Activated naive CD4-positive, alpha-beta T cell treated with anti-CD3 and anti-CD28 coated beads, Interleukin-2, amount 10 ng/mL, durations not matched to agents 7 days and 5 days (primary cell): ENCODE measurements at regions not wholly inside any gene's neighbourhood (a gene's known extent, or its start where the extent isn't known, plus 50 kb on each side); places are given as distances from the start of the nearest gene placed in this dataset.

Experiments used
- CTCF ChIA-PET: fragments of 350-600 bp; sonication (Branson Sonifier 250); formaldehyde crosslinking; loops from one replicate; lab custom pipeline; 2021; ENCODE audit warnings: antibody characterized with exemption; lab: Charles Lee
- DNase-seq: peaks from one replicate; pipeline ENCODE4 v3.0.0-alpha.2; 2020
- H3K27ac Mint-ChIP-seq: one replicate; pipeline ENCODE4 v1.8.0; 2021; ENCODE audit warnings: mild to moderate bottlenecking, moderate library complexity, mixed read lengths
- H3K27me3 Mint-ChIP-seq: one replicate; pipeline ENCODE4 v1.8.0; 2021; ENCODE audit warnings: mild to moderate bottlenecking, mixed read lengths
- H3K36me3 Mint-ChIP-seq: one replicate; pipeline ENCODE4 v1.8.0; 2021; ENCODE audit warnings: mixed read lengths
- H3K4me1 Mint-ChIP-seq: one replicate; pipeline ENCODE4 v1.8.0; 2021; ENCODE audit warnings: mixed read lengths
- H3K4me3 Mint-ChIP-seq: one replicate; pipeline ENCODE4 v1.8.0; 2021; ENCODE audit warnings: mild to moderate bottlenecking, moderate library complexity, mixed read lengths
- H3K9me3 Mint-ChIP-seq: one replicate; pipeline ENCODE4 v1.8.0; 2021; ENCODE audit warnings: mixed read lengths

DNA sequence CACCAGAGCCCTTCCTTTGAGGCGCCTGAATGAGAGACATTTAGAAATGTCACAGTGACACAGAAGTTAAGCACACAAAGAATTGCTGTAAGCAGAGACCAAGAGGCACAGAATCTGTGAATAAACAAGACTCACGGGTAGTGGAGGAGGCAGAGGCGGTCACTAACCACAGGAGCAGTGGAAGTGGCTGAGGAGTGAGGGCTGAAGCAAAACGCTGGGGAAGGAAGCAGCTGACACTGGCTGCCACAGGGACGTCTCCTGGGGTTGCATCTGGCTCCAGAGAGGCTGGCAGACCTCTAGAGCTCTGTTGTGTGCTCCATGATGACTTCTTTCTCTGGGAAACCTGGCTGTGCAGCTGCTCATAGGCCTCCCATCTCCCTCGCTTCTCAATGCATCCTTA is 65.0 kb upstream of the SLC2A12 start:
- Mint-ChIP-seq H3K27ac (no peak overlapping the region), H3K4me1 (peaks cover 5% of the 10 kb centered on the region)

DNA sequence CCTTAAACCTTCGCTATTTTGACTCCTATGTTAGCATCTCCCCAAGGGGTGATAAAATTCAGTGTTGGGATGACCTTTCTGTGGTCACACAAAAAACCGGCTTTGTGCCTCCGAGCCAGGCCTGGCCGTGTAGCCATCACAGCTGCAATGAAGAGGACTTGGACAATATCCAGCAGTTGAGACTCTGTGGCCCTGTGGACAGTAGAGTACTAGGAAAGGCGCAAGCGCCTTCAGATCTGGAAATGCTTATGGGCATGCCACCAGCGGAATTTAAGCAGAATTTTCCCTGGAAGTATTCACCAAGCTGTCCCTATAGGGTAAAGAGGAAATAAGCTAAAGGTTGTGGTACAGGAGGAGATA is 63.3 kb upstream of the SLC2A12 start:
- CTCF ChIA-PET = interaction anchor here (0.7 kb wide), 1 partner anchor 8 kb away, joined by 3 read pairs; no protein-coding TSS in a partner anchor
- no peak for DNase-seq
- Mint-ChIP-seq H3K9me3 (no peaks in the 10 kb centered on the region), H3K27ac (no peak overlapping the region), H3K4me3 (no peak overlapping the region), H3K4me1 (peaks cover 8% of the 10 kb centered on the region), H3K27me3 (peaks cover 25% of the 10 kb centered on the region), H3K36me3 (no peaks in the 10 kb centered on the region)

More for the DNA sequence above, 65.0 kb upstream of the SLC2A12 start:
- H3K27me3 Mint-ChIP-seq = peaks cover 25% of the 10 kb centered on the region
- H3K36me3 Mint-ChIP-seq = no peaks in the 10 kb centered on the region
- no peak overlapping the region for H3K4me3 Mint-ChIP-seq
- DNase-seq = peak; percentile 34
- CTCF ChIA-PET = interaction anchor here (2.0 kb wide), 1 partner anchor 39 kb away, joined by 7 read pairs; no protein-coding TSS in a partner anchor
- H3K9me3 Mint-ChIP-seq = no peaks in the 10 kb centered on the region

DNA sequence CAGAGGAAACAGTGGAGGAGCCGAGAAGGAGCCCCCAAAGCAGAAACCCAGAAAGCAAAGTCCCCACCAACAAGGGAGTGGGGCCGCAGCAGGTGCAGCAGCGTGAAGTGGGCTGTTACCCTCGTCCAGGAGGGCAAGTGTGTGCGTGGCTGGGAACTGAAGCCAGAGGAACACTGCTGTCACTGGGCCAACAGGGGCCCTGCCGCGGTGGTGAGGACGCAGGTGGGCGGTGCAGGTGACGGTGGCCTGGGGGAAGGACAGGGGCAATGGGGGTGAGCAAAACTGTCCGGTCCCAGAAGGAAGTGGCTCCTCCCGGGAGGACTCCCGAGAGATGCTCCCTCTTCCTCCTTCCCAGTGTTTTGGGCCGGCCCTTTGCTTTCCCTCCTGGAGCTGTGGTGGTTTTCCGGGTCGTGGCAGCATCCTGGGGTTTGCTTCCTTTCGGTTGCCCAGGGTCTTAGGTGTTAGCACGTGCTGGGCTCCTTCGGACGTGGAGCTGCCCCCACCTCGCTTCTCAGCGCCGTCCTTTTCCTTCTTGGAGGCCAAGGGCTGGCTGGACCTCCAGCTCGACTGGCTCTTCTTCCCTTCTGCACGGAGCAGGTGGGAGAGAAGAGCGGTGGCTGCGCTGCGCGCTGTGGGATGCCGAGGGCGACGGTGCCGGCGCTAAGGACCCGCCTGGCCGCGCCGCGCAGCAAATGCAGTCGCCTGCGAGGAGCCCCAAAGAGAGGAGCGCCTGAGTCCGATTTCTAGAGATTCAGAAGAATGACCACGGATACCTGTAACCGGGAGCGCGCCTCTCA is 62.7 kb upstream of the SLC2A12 start:
- Mint-ChIP-seq H3K4me3 (no peak overlapping the region), H3K4me1 (peaks cover 8% of the 10 kb centered on the region), H3K36me3 (no peaks in the 10 kb centered on the region), H3K27ac (no peak overlapping the region), H3K27me3 (peaks cover 25% of the 10 kb centered on the region), H3K9me3 (no peaks in the 10 kb centered on the region)
- no peak for DNase-seq
- CTCF ChIA-PET = interaction anchor here (0.6 to 1.4 kb wide), 3 partner anchors 9 to 826 kb away, joined by 3 to 5 read pairs (median 3); no protein-coding TSS in a partner anchor

DNA sequence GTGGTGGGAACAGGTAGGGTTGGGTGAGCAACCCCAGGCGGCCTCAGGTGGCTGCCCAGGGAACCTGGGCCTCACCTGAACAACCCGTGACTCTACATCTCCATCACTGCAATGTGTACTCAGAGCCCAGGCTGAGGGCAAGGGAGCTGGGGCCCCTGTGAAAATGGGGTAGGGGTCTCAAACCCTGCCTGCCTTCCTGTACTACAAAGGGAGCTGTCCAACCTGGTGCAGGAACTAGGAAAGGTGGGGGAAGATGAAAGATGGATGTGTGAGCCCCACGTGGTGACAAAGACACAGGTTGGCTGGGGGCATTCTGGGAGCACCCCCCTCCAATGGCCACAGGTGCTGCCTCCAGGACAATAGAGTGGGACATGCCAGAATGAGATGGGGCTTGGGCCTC is 62.1 kb upstream of the SLC2A12 start:
- Mint-ChIP-seq H3K27me3 (peaks cover 25% of the 10 kb centered on the region), H3K27ac (no peak overlapping the region), H3K4me3 (no peak overlapping the region), H3K9me3 (no peaks in the 10 kb centered on the region), H3K36me3 (no peaks in the 10 kb centered on the region), H3K4me1 (peaks cover 8% of the 10 kb centered on the region)
- DNase-seq = no peak
- CTCF ChIA-PET = interaction anchor here (1.4 kb wide), 1 partner anchor 18 kb away, joined by 5 read pairs; no protein-coding TSS in a partner anchor

DNA sequence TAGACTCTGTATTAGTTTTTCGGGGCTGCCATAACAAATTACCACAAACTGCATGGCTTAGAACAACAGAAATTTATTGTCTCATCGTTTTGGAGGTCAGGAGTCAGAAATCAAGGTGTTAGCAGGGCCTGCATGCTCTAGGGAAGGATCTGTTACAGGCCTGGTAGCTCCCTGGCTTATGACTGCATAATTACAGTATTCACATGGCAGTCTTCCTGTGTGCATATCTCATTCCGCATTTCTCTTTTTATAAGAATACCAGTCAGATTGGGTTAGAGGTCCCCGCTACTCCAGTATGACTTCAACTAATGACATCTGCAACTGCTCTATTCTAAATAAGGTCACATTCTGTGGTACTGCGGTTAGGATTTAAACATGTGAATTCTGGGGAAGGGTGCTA is 59.3 kb upstream of the SLC2A12 start:
- no peak overlapping the region for H3K4me3 Mint-ChIP-seq
- no peak for DNase-seq
- peaks cover 41% of the 10 kb centered on the region for H3K27me3 Mint-ChIP-seq
- CTCF ChIA-PET = interaction anchor here (0.8 to 6.2 kb wide), 16 partner anchors 10 to 829 kb away, joined by 3 to 41 read pairs (median 4); no protein-coding TSS in a partner anchor
- no peaks in the 10 kb centered on the region for H3K36me3 Mint-ChIP-seq
- peaks cover 4% of the 10 kb centered on the region for H3K4me1 Mint-ChIP-seq
- H3K27ac Mint-ChIP-seq = no peak overlapping the region
- no peaks in the 10 kb centered on the region for H3K9me3 Mint-ChIP-seq

DNA sequence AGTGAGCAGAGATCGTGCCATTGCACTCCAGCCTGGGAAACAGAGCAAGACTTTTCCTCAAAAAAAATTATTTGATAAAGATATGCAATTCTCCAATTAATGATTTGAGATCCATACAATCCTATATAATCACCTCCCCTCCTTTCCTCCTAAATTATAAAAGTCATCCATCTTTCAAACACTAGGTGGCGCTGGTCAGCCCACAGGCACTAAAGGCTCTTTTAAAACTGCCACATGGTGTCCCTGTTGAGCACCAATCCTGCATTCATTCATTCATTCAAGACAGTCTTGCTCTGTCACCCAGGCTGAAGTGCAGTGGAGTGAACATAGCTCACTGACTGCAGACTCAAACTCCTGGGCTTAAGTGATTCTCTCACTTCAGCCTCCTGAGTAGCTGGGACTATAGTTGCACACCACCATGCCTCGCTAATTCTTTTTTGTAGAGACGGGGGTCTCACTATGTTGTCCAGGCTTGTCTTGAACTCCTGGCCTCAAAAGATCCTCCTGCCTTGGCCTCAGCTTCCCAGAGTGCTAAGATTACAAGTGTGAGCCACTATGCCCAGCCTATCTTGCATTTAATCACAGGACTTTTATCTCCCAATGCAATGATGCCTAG is 58.7 kb upstream of the SLC2A12 start:
- no peaks in the 10 kb centered on the region for H3K36me3 Mint-ChIP-seq
- DNase-seq = peak; percentile 60
- CTCF ChIA-PET = interaction anchor here (0.5 to 6.2 kb wide), 17 partner anchors 9 to 830 kb away, joined by 3 to 41 read pairs (median 4); no protein-coding TSS in a partner anchor

DNA sequence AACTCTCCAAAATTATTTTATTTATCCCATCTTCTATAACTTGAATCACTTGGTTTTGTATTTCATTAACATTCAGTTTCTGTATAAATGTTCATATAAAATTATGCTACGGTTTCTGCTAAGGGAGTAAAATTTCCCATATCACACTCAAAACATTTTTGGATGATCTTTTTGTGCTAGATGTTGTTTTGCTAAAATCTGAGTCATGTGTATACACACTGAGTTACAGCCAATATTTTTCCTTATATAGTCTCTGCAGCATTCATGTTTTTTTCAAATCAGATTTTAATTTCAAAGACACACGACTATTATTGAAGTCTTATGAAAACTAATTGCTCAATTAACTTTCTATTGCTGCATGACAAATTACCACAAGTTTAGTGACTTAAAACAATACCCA is 54.3 kb upstream of the SLC2A12 start:
- H3K27me3 Mint-ChIP-seq = peaks cover 29% of the 10 kb centered on the region
- CTCF ChIA-PET = interaction anchor here (1.2 to 1.6 kb wide), 3 partner anchors 15 to 183 kb away, joined by 3 to 6 read pairs (median 3); no protein-coding TSS in a partner anchor
- no peak overlapping the region for H3K27ac Mint-ChIP-seq
- no peaks in the 10 kb centered on the region for H3K36me3 Mint-ChIP-seq
- no peak overlapping the region for H3K4me3 Mint-ChIP-seq
- no peak for DNase-seq
- no peaks in the 10 kb centered on the region for H3K9me3 Mint-ChIP-seq
- no peaks in the 10 kb centered on the region for H3K4me1 Mint-ChIP-seq

More for the DNA sequence above, 58.7 kb upstream of the SLC2A12 start:
- Mint-ChIP-seq H3K4me3 (no peak overlapping the region), H3K27ac (no peak overlapping the region), H3K27me3 (peaks cover 39% of the 10 kb centered on the region), H3K4me1 (peaks cover 4% of the 10 kb centered on the region), H3K9me3 (no peaks in the 10 kb centered on the region)

DNA sequence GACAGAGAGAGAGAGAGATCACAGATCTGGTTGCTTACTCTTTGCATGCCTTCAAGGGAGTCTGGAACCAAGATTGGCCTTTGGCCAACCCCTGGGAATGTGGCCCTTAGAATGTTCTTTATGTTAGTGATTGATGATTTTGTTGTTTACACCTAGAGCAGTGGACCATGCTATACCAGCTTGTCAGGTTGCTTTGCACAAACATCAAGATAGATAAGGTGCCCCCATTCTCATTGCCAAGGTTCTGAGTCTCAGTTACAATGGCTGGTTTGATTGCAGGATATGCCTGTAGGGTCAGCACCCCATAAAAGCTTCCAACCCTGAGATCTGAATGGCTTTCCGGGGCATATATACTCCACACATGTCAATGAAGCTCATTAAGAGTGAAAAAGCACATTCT is 53.5 kb upstream of the SLC2A12 start:
- H3K27me3 Mint-ChIP-seq = peaks cover 29% of the 10 kb centered on the region
- no peak overlapping the region for H3K27ac Mint-ChIP-seq
- H3K4me3 Mint-ChIP-seq = no peak overlapping the region
- no peak for DNase-seq
- CTCF ChIA-PET = interaction anchor here (0.6 to 1.6 kb wide), 3 partner anchors 9 to 182 kb away, joined by 3 to 6 read pairs (median 3); no protein-coding TSS in a partner anchor
- no peaks in the 10 kb centered on the region for H3K4me1 Mint-ChIP-seq
- no peaks in the 10 kb centered on the region for H3K9me3 Mint-ChIP-seq
- no peaks in the 10 kb centered on the region for H3K36me3 Mint-ChIP-seq

DNA sequence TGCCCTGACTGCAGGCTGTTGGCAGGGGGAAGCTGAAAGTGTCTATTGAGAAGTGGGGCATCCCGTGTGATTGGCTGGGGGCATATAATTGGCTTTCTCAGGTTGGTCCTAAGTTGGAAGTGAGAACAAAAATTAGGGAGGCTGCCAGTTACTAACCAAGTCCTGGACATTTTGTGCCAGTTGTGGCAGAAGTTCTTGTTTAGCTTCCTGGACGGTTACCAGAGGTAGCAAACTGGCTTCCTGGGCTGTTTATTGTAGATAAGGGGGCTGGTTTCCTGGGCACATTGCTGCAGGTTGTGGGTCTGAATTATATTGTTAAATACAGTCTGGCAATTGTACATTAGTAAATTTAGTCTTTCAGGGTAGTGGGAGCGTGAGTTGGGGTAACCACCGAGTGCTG is 50.6 kb upstream of the SLC2A12 start:
- Mint-ChIP-seq H3K36me3 (no peaks in the 10 kb centered on the region), H3K27ac (no peak overlapping the region), H3K4me3 (no peak overlapping the region), H3K4me1 (no peaks in the 10 kb centered on the region), H3K9me3 (no peaks in the 10 kb centered on the region), H3K27me3 (peaks cover 33% of the 10 kb centered on the region)
- CTCF ChIA-PET = interaction anchor here (1.1 to 3.6 kb wide), 4 partner anchors 8 to 186 kb away, joined by 3 to 29 read pairs (median 6); no protein-coding TSS in a partner anchor
- DNase-seq = no peak
